Naive thymus-derived CD4-positive, alpha-beta T cell (primary cell): ENCODE measurements at regions not wholly inside any gene's neighbourhood (a gene's known extent, or its start where the extent isn't known, plus 50 kb on each side); places are given as distances from the start of the nearest gene placed in this dataset.

ENCODE experiments used
- ATAC-seq: fragments of 150-1000 bp; cut with Tn5 transposase; 2 replicates; pipeline ENCODE4 v1.10.0; 2021; ENCODE audit warnings: mild to moderate bottlenecking, moderate library complexity
- CTCF ChIA-PET: fragments of 350-600 bp; sonication (Branson Sonifier 250); formaldehyde crosslinking; loops from one replicate; lab custom pipeline; 2021; ENCODE audit warnings: antibody characterized with exemption; lab: Charles Lee
- POLR2A ChIA-PET: fragments of 350-600 bp; sonication (Branson Sonifier 250); formaldehyde crosslinking; loops from one replicate; lab custom pipeline; 2021; ENCODE audit warnings: antibody characterized with exemption, inconsistent platforms; lab: Charles Lee
- DNase-seq, 9 donors: peaks; one replicate each; pipeline versions ENCODE4 v3.0.0 to v3.0.0-alpha.2; 2020 to 2022; ENCODE audit warnings: mixed read lengths in 1 of 9
- H3K27ac ChIP-seq: one replicate; pipeline ENCODE4 v1.7.0; 2013; ENCODE audit warnings: mild to moderate bottlenecking, low read depth, low read length, moderate library complexity
- H3K27me3 ChIP-seq, 2 donors: one replicate each; pipeline ENCODE4 v1.7.0; 2013; ENCODE audit warnings: low read length in 2 of 2, mild to moderate bottlenecking in 2 of 2, moderate library complexity in 2 of 2; ENCODE audit not compliant: control insufficient read depth in 2 of 2, insufficient read depth in 2 of 2
- H3K36me3 ChIP-seq, 3 experiments: 1 replicate in 2 of 3; 2 replicates in 1 of 3; pipeline ENCODE4 v1.7.0; 2013; ENCODE audit warnings: low read length in 3 of 3, mild to moderate bottlenecking in 3 of 3, moderate library complexity in 1 of 3; ENCODE audit not compliant: insufficient read depth in 3 of 3, control insufficient read depth in 2 of 3
- H3K4me1 ChIP-seq, 2 donors: one replicate each; pipeline ENCODE4 v1.7.0; 2013; ENCODE audit warnings: low read length in 2 of 2, mild to moderate bottlenecking in 2 of 2, moderate library complexity in 1 of 2; ENCODE audit not compliant: control insufficient read depth in 2 of 2, insufficient read depth in 2 of 2
- H3K4me3 ChIP-seq: 2 replicates; pipeline ENCODE4 v1.7.0; 2013; ENCODE audit warnings: mild to moderate bottlenecking, low read length
- H3K9me3 ChIP-seq, 3 experiments: 1 replicate in 2 of 3; 2 replicates in 1 of 3; pipeline ENCODE4 v1.7.0; 2013; ENCODE audit warnings: low read length in 3 of 3; ENCODE audit not compliant: control insufficient read depth in 2 of 3
- H3K27ac Mint-ChIP-seq, 9 donors: one replicate each; pipeline ENCODE4 v1.8.0; 2020 to 2022; ENCODE audit warnings: mixed read lengths in 9 of 9, mild to moderate bottlenecking in 8 of 9, moderate library complexity in 5 of 9, inconsistent platforms in 2 of 9
- H3K27me3 Mint-ChIP-seq, 5 donors: one replicate each; pipeline ENCODE4 v1.8.0; 2021 to 2022; ENCODE audit warnings: mixed read lengths in 5 of 5, mild to moderate bottlenecking in 1 of 5
- H3K36me3 Mint-ChIP-seq, 5 donors: one replicate each; pipeline ENCODE4 v1.8.0; 2020 to 2022; ENCODE audit warnings: mixed read lengths in 5 of 5, mild to moderate bottlenecking in 3 of 5, inconsistent platforms in 1 of 5
- H3K4me1 Mint-ChIP-seq, 7 donors: one replicate each; pipeline ENCODE4 v1.8.0; 2020 to 2022; ENCODE audit warnings: mixed read lengths in 7 of 7, mild to moderate bottlenecking in 3 of 7, inconsistent platforms in 1 of 7
- H3K4me3 Mint-ChIP-seq, 10 donors: one replicate each; pipeline ENCODE4 v1.8.0; 2020 to 2022; ENCODE audit warnings: mild to moderate bottlenecking in 10 of 10, mixed read lengths in 10 of 10, moderate library complexity in 6 of 10, inconsistent platforms in 2 of 10
- H3K9me3 Mint-ChIP-seq, 11 donors: one replicate each; pipeline ENCODE4 v1.8.0; 2020 to 2022; ENCODE audit warnings: mixed read lengths in 11 of 11, mild to moderate bottlenecking in 4 of 11, inconsistent platforms in 1 of 11, moderate library complexity in 1 of 11
- intact Hi-C, 2 donors: fragments of 100-400 bp; cut with micrococcal nuclease; formaldehyde crosslinking; loops; one replicate each; pipeline ENCODE4 v1.15.1; 2023

DNA sequence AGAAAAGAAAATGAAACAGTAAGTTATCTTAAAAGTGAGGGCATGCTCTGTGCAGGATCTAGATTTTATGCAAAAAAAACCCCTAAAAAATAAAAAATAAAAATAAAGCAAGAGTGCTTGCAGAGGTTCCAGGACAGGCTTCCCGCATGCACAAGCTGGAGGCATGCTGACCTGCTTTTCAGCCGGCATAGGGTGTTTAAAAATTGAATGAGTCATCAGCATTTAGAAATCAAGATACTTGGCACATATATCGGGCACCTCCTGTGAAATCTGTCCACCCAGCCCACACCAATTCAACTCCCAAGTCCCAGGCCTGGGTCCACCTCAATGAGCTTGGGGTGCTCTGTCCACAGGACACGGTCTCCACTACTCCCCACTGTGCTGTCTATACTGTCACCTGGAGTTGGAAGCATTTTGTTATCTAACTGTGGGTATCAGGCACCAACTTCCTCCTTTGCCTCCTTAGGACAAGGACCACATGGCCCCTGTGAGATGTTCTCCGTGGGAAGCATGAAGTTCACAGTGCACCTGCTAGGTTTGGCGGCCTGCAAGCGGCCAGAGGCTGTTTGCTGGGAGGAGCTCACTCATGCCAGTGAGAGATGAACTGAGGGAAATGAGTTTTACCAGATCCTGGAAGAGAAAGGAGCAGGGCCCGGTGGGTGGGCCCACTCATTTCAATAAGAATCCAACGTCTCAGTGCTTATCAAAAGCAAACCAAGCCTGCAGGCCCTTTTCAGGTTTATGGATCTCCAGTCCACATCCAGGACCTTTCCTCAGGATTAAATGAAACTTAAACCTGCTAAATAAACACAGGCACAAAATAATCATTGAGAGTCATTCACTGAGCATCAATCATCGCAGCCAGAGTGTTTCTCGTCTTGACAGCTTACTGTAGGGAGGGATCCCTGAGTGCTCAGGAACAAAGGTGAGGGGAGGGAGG is 121.1 kb downstream of the FOXA2 start:
- H3K27ac ChIP-seq, result no peak overlapping the region
- DNase-seq, result no peak
- no peak overlapping the region for H3K4me3 Mint-ChIP-seq
- H3K9me3 Mint-ChIP-seq, result peaks cover 0 to 6% (median 0%) of the 10 kb centered on the region in 11 donors
- no peaks in the 10 kb centered on the region for H3K36me3 Mint-ChIP-seq
- no peaks in the 10 kb centered on the region for H3K27me3 ChIP-seq
- no peak overlapping the region for H3K27ac Mint-ChIP-seq
- CTCF ChIA-PET, result no interaction called here
- H3K4me1 ChIP-seq, result no peaks in the 10 kb centered on the region
- no peaks in the 10 kb centered on the region for H3K9me3 ChIP-seq
- ATAC-seq, result no peak
- peaks cover 0 to 10% (median 0%) of the 10 kb centered on the region in 5 donors for H3K27me3 Mint-ChIP-seq
- POLR2A ChIA-PET, result no interaction called here
- H3K4me1 Mint-ChIP-seq, result peaks cover 0 to 2% (median 0%) of the 10 kb centered on the region in 7 donors
- H3K4me3 ChIP-seq, result no peak overlapping the region
- H3K36me3 ChIP-seq, result no peaks in the 10 kb centered on the region
- intact Hi-C loops, result no loop called here

DNA sequence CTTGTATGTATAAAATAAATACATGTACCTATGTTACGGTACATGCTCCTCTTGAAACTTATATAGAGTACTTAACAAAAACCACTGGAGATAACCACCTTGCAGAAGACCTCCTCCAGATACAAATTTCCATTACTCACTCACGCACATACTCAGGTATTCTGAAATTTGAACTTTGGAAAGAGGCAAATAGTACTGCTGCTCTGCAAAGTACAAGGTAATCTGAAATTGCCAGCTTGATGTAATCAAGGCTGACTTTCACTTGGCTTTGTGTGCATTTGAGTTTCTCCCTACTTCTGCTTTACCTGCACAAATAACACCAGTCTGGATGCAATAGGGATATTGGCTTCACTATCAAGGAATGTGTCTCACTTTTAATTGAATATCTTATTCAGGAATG is 123.6 kb downstream of the FOXA2 start:
- peaks cover 0 to 10% (median 0%) of the 10 kb centered on the region in 5 donors for H3K27me3 Mint-ChIP-seq
- no peak overlapping the region for H3K4me3 Mint-ChIP-seq
- CTCF ChIA-PET, result no interaction called here
- Histone ChIP-seq H3K36me3 (no peaks in the 10 kb centered on the region), H3K9me3 (no peaks in the 10 kb centered on the region), H3K4me3 (no peak overlapping the region), H3K27me3 (no peaks in the 10 kb centered on the region), H3K27ac (no peak overlapping the region), H3K4me1 (no peaks in the 10 kb centered on the region)
- no peak overlapping the region for H3K27ac Mint-ChIP-seq
- no peaks in the 10 kb centered on the region for H3K36me3 Mint-ChIP-seq
- H3K4me1 Mint-ChIP-seq, result peaks cover 0 to 2% (median 0%) of the 10 kb centered on the region in 7 donors
- ATAC-seq (no peak), DNase-seq (no peak)
- intact Hi-C loops, result no loop called here
- H3K9me3 Mint-ChIP-seq, result peaks cover 0 to 2% (median 0%) of the 10 kb centered on the region in 11 donors
- POLR2A ChIA-PET, result no interaction called here

GRCh38 chr20:22460231-22460630 is 124.1 kb downstream of the FOXA2 start:
- H3K27me3 Mint-ChIP-seq, result peaks cover 0 to 10% (median 0%) of the 10 kb centered on the region in 5 donors
- POLR2A ChIA-PET, result interaction anchor here (0.7 kb wide), 1 partner anchor 649 kb away, joined by 3 read pairs; no protein-coding TSS in a partner anchor
- Histone ChIP-seq H3K36me3 (no peaks in the 10 kb centered on the region), H3K9me3 (no peaks in the 10 kb centered on the region), H3K27me3 (no peaks in the 10 kb centered on the region), H3K27ac (no peak overlapping the region), H3K4me3 (no peak overlapping the region), H3K4me1 (no peaks in the 10 kb centered on the region)
- ATAC-seq (no peak), DNase-seq (no peak)
- H3K4me3 Mint-ChIP-seq, result no peak overlapping the region
- no peak overlapping the region for H3K27ac Mint-ChIP-seq
- CTCF ChIA-PET, result no interaction called here
- H3K36me3 Mint-ChIP-seq, result no peaks in the 10 kb centered on the region
- intact Hi-C loops, result no loop called here
- peaks cover 0 to 2% (median 0%) of the 10 kb centered on the region in 7 donors for H3K4me1 Mint-ChIP-seq
- peaks cover 0 to under 1% (median 0%) of the 10 kb centered on the region in 11 donors for H3K9me3 Mint-ChIP-seq

DNA sequence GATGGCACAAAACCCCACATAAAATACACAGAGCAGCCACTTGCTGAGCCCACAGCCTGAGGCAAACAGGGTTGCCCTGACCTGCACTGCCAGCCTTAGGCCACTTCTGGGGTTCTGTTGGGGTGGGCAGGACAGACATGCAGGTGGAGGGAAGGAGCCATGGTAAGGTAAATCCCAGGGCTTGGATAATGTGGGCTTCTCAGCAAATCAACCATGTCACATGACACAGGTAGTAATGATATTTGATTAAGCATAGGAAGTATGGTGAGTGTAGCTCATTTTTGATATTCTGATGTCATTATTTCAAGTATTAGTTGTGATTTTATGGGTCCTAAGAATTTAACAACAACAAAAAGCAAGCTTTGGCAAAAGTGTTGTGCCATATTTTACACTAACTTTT is 124.6 kb downstream of the FOXA2 start:
- Histone ChIP-seq H3K27ac (no peak overlapping the region), H3K36me3 (no peaks in the 10 kb centered on the region), H3K4me1 (no peaks in the 10 kb centered on the region), H3K27me3 (no peaks in the 10 kb centered on the region), H3K4me3 (no peak overlapping the region), H3K9me3 (no peaks in the 10 kb centered on the region)
- peaks cover 0 to 2% (median 0%) of the 10 kb centered on the region in 7 donors for H3K4me1 Mint-ChIP-seq
- H3K36me3 Mint-ChIP-seq, result no peaks in the 10 kb centered on the region
- ATAC-seq (no peak), DNase-seq (no peak)
- H3K27ac Mint-ChIP-seq, result no peak overlapping the region
- POLR2A ChIA-PET, result interaction anchor here (0.7 kb wide), 1 partner anchor 649 kb away, joined by 3 read pairs; no protein-coding TSS in a partner anchor
- peaks cover 0 to 10% (median 0%) of the 10 kb centered on the region in 5 donors for H3K27me3 Mint-ChIP-seq
- no peak overlapping the region for H3K4me3 Mint-ChIP-seq
- no peaks in the 10 kb centered on the region for H3K9me3 Mint-ChIP-seq
- CTCF ChIA-PET, result no interaction called here
- intact Hi-C loops, result no loop called here

GRCh38 chr20:22456109-22456508 is 128.3 kb downstream of the FOXA2 start:
- intact Hi-C loops, result no loop called here
- H3K36me3 Mint-ChIP-seq, result no peaks in the 10 kb centered on the region
- no peak for ATAC-seq

GRCh38 chr20:22455259-22455658 is 129.1 kb downstream of the FOXA2 start:
- no peaks in the 10 kb centered on the region for H3K27me3 ChIP-seq
- CTCF ChIA-PET, result no interaction called here
- no peak overlapping the region for H3K4me3 ChIP-seq
- H3K27ac Mint-ChIP-seq, result no peak overlapping the region
- peaks cover 0 to 2% (median 0%) of the 10 kb centered on the region in 5 donors for H3K27me3 Mint-ChIP-seq
- DNase-seq, result no peak
- H3K9me3 ChIP-seq, result no peaks in the 10 kb centered on the region
- H3K27ac ChIP-seq, result no peak overlapping the region
- H3K4me1 ChIP-seq, result no peaks in the 10 kb centered on the region
- no peak overlapping the region for H3K4me3 Mint-ChIP-seq
- H3K36me3 Mint-ChIP-seq, result no peaks in the 10 kb centered on the region
- POLR2A ChIA-PET, result no interaction called here
- no peaks in the 10 kb centered on the region for H3K4me1 Mint-ChIP-seq
- H3K36me3 ChIP-seq, result no peaks in the 10 kb centered on the region
- no peak for ATAC-seq
- H3K9me3 Mint-ChIP-seq, result peaks cover 0 to 6% (median 0%) of the 10 kb centered on the region in 11 donors
- intact Hi-C loops, result no loop called here

More at GRCh38 chr20:22456109-22456508, 128.3 kb downstream of the FOXA2 start:
- Histone ChIP-seq H3K4me1 (no peaks in the 10 kb centered on the region), H3K4me3 (no peak overlapping the region), H3K27ac (no peak overlapping the region), H3K36me3 (no peaks in the 10 kb centered on the region), H3K9me3 (no peaks in the 10 kb centered on the region), H3K27me3 (no peaks in the 10 kb centered on the region)
- Mint-ChIP-seq H3K27ac (no peak overlapping the region), H3K4me3 (no peak overlapping the region), H3K9me3 (peaks cover 0 to 6% (median 0%) of the 10 kb centered on the region in 11 donors), H3K27me3 (no peaks in the 10 kb centered on the region), H3K4me1 (no peaks in the 10 kb centered on the region)
- ChIA-PET POLR2A (no interaction called here), CTCF (no interaction called here)
- DNase-seq, result no peak
